Activated naive CD8-positive, alpha-beta T cell treated with anti-CD3 and anti-CD28 coated beads, Interleukin-2, amount 10 ng/mL, durations not matched to agents 7 days and 5 days (primary cell): ENCODE measurements at regions not wholly inside any gene's neighbourhood (a gene's known extent, or its start where the extent isn't known, plus 50 kb on each side); places are given as distances from the start of the nearest gene placed in this dataset.

Experiments
- ATAC-seq: fragments of 150-1000 bp; cut with Tn5 transposase; one replicate; pipeline ENCODE4 v1.10.0; 2021; ENCODE audit warnings: low read depth, moderate library complexity
- POLR2A ChIA-PET: fragments of 350-600 bp; sonication (Branson Sonifier 250); formaldehyde crosslinking; loops from one replicate; lab custom pipeline; 2021; ENCODE audit warnings: antibody characterized with exemption; lab: Charles Lee
- DNase-seq: peaks from one replicate; pipeline ENCODE4 v3.0.0; 2021
- H3K27ac Mint-ChIP-seq: one replicate; pipeline ENCODE4 v1.8.0; 2022; ENCODE audit warnings: mild to moderate bottlenecking, mixed read lengths
- H3K27me3 Mint-ChIP-seq: one replicate; pipeline ENCODE4 v1.8.0; 2022; ENCODE audit warnings: mild to moderate bottlenecking, moderate library complexity, mixed read lengths
- H3K36me3 Mint-ChIP-seq: one replicate; pipeline ENCODE4 v1.8.0; 2021; ENCODE audit warnings: mild to moderate bottlenecking, mixed read lengths
- H3K4me1 Mint-ChIP-seq: one replicate; pipeline ENCODE4 v1.8.0; 2021; ENCODE audit warnings: mixed read lengths
- H3K4me3 Mint-ChIP-seq: one replicate; pipeline ENCODE4 v1.8.0; 2022; ENCODE audit warnings: mild to moderate bottlenecking, moderate library complexity, mixed read lengths
- H3K9me3 Mint-ChIP-seq: one replicate; pipeline ENCODE4 v1.8.0; 2021; ENCODE audit warnings: mixed read lengths

GRCh38 chr3:194757647-194758061 lies 72.0 kb downstream of the FAM43A start:
- ATAC-seq: no peak
- Mint-ChIP-seq H3K27ac (no peak overlapping the region), H3K36me3 (no peaks in the 10 kb centered on the region), H3K27me3 (peaks cover 7% of the 10 kb centered on the region), H3K9me3 (no peaks in the 10 kb centered on the region), H3K4me1 (peaks cover 2% of the 10 kb centered on the region), H3K4me3 (no peak overlapping the region)
- DNase-seq: no peak
- POLR2A ChIA-PET: no interaction called here

GRCh38 chr3:194758716-194759115 lies 73.0 kb downstream of the FAM43A start:
- ATAC-seq (no peak), DNase-seq (no peak)
- Mint-ChIP-seq H3K36me3 (no peaks in the 10 kb centered on the region), H3K4me1 (peaks cover 2% of the 10 kb centered on the region), H3K4me3 (no peak overlapping the region), H3K27me3 (peaks cover 7% of the 10 kb centered on the region), H3K27ac (no peak overlapping the region), H3K9me3 (no peaks in the 10 kb centered on the region)
- POLR2A ChIA-PET: no interaction called here

- POLR2A ChIA-PET: no interaction called here
- Mint-ChIP-seq H3K27ac (no peak overlapping the region), H3K27me3 (peaks cover 11% of the 10 kb centered on the region), H3K36me3 (no peaks in the 10 kb centered on the region), H3K4me3 (no peak overlapping the region), H3K4me1 (peaks cover 2% of the 10 kb centered on the region), H3K9me3 (no peaks in the 10 kb centered on the region)
- DNase-seq: no peak
- no peak for ATAC-seq
These were observed 74.9 kb downstream of the FAM43A start for GRCh38 chr3:194760494-194761137.

- H3K4me3 Mint-ChIP-seq: no peak overlapping the region
- peaks cover 2% of the 10 kb centered on the region for H3K4me1 Mint-ChIP-seq
- no peak for DNase-seq
- no peaks in the 10 kb centered on the region for H3K36me3 Mint-ChIP-seq
- ATAC-seq: no peak
- no peaks in the 10 kb centered on the region for H3K9me3 Mint-ChIP-seq
- POLR2A ChIA-PET: no interaction called here
- no peak overlapping the region for H3K27ac Mint-ChIP-seq
- H3K27me3 Mint-ChIP-seq: peaks cover 11% of the 10 kb centered on the region
These were observed 75.7 kb downstream of the FAM43A start for GRCh38 chr3:194761384-194761783.

GRCh38 chr3:194766845-194767244 lies 81.2 kb downstream of the FAM43A start:
- ATAC-seq (no peak), DNase-seq (no peak)
- Mint-ChIP-seq H3K4me1 (peaks cover 14% of the 10 kb centered on the region), H3K4me3 (no peak overlapping the region), H3K27me3 (peaks cover 11% of the 10 kb centered on the region), H3K9me3 (no peaks in the 10 kb centered on the region), H3K36me3 (peaks cover 2% of the 10 kb centered on the region), H3K27ac (no peak overlapping the region)
- POLR2A ChIA-PET: no interaction called here

- DNase-seq (no peak), ATAC-seq (no peak)
- Mint-ChIP-seq H3K9me3 (no peaks in the 10 kb centered on the region), H3K4me1 (peaks cover 14% of the 10 kb centered on the region), H3K27ac (no peak overlapping the region), H3K27me3 (peaks cover 13% of the 10 kb centered on the region), H3K36me3 (peaks cover 2% of the 10 kb centered on the region), H3K4me3 (no peak overlapping the region)
- POLR2A ChIA-PET: no interaction called here
These were observed 81.9 kb downstream of the FAM43A start for GRCh38 chr3:194767446-194768207.

- DNase-seq: no peak
- Mint-ChIP-seq H3K27ac (peak overlapping the region; percentile 81), H3K4me1 (peaks cover 14% of the 10 kb centered on the region), H3K27me3 (peaks cover 13% of the 10 kb centered on the region), H3K36me3 (peaks cover 2% of the 10 kb centered on the region), H3K9me3 (no peaks in the 10 kb centered on the region), H3K4me3 (peak overlapping the region; percentile 77)
- POLR2A ChIA-PET: interaction anchor here (1.0 to 1.3 kb wide), 2 partner anchors 81 to 96 kb away, joined by 4 to 9 read pairs; partner anchors contain the start of gene LSG1
- no peak for ATAC-seq
These were observed 82.9 kb downstream of the FAM43A start for GRCh38 chr3:194768586-194768985.

- peak; percentile 99 for ATAC-seq
- Mint-ChIP-seq H3K9me3 (no peaks in the 10 kb centered on the region), H3K27me3 (peaks cover 13% of the 10 kb centered on the region), H3K36me3 (peaks cover 2% of the 10 kb centered on the region), H3K27ac (peak overlapping the region; percentile 81), H3K4me3 (peak overlapping the region; percentile 77), H3K4me1 (peaks cover 14% of the 10 kb centered on the region)
- POLR2A ChIA-PET: interaction anchor here (0.8 to 1.3 kb wide), 3 partner anchors 23 to 97 kb away, joined by 3 to 9 read pairs (median 4); partner anchors contain the start of gene LSG1
- DNase-seq: peak; percentile 78
These were observed 83.4 kb downstream of the FAM43A start for GRCh38 chr3:194769020-194769643.

GRCh38 chr3:194772241-194773000 lies 86.7 kb downstream of the FAM43A start:
- H3K4me1 Mint-ChIP-seq: peaks cover 12% of the 10 kb centered on the region
- POLR2A ChIA-PET: no interaction called here
- ATAC-seq: no peak
- H3K9me3 Mint-ChIP-seq: no peaks in the 10 kb centered on the region
- no peak overlapping the region for H3K27ac Mint-ChIP-seq
- H3K4me3 Mint-ChIP-seq: no peak overlapping the region
- peaks cover 2% of the 10 kb centered on the region for H3K36me3 Mint-ChIP-seq
- no peak for DNase-seq
- peaks cover 16% of the 10 kb centered on the region for H3K27me3 Mint-ChIP-seq

- Mint-ChIP-seq H3K9me3 (no peaks in the 10 kb centered on the region), H3K27me3 (peaks cover 20% of the 10 kb centered on the region), H3K4me3 (no peak overlapping the region), H3K36me3 (peaks cover under 1% of the 10 kb centered on the region), H3K27ac (no peak overlapping the region), H3K4me1 (peaks cover 10% of the 10 kb centered on the region)
- DNase-seq (no peak), ATAC-seq (no peak)
- POLR2A ChIA-PET: no interaction called here
These were observed 87.5 kb downstream of the FAM43A start for GRCh38 chr3:194773216-194773615.

GRCh38 chr3:194773771-194774455 lies 88.2 kb downstream of the FAM43A start:
- DNase-seq (no peak), ATAC-seq (no peak)
- Mint-ChIP-seq H3K36me3 (no peaks in the 10 kb centered on the region), H3K27me3 (peaks cover 20% of the 10 kb centered on the region), H3K4me3 (no peak overlapping the region), H3K27ac (no peak overlapping the region), H3K4me1 (peaks cover 7% of the 10 kb centered on the region), H3K9me3 (no peaks in the 10 kb centered on the region)
- POLR2A ChIA-PET: no interaction called here

GRCh38 chr3:194775266-194775665 lies 89.6 kb downstream of the FAM43A start:
- H3K9me3 Mint-ChIP-seq: no peaks in the 10 kb centered on the region
- ATAC-seq: no peak
- no peak for DNase-seq
- no peak overlapping the region for H3K27ac Mint-ChIP-seq
- peaks cover 22% of the 10 kb centered on the region for H3K27me3 Mint-ChIP-seq
- H3K4me3 Mint-ChIP-seq: no peak overlapping the region
- no peaks in the 10 kb centered on the region for H3K4me1 Mint-ChIP-seq
- H3K36me3 Mint-ChIP-seq: no peaks in the 10 kb centered on the region
- POLR2A ChIA-PET: no interaction called here

GRCh38 chr3:194775731-194776130 lies 90.0 kb downstream of the FAM43A start:
- POLR2A ChIA-PET: no interaction called here
- DNase-seq (no peak), ATAC-seq (no peak)
- no peak overlapping the region for H3K4me3 Mint-ChIP-seq
- no peaks in the 10 kb centered on the region for H3K4me1 Mint-ChIP-seq
- no peak overlapping the region for H3K27ac Mint-ChIP-seq
- H3K36me3 Mint-ChIP-seq: no peaks in the 10 kb centered on the region
- no peaks in the 10 kb centered on the region for H3K9me3 Mint-ChIP-seq
- H3K27me3 Mint-ChIP-seq: peaks cover 24% of the 10 kb centered on the region
